DMS 273 (cell line): ENCODE measurements at regions not wholly inside any gene's neighbourhood (a gene's known extent, or its start where the extent isn't known, plus 50 kb on each side); places are given as distances from the start of the nearest gene placed in this dataset.

Experiments
- DNase-seq: peaks from one replicate; lab custom pipeline; 2025; ENCODE audit not compliant: unreplicated experiment; lab: John Stamatoyannopoulos, UW

DNA sequence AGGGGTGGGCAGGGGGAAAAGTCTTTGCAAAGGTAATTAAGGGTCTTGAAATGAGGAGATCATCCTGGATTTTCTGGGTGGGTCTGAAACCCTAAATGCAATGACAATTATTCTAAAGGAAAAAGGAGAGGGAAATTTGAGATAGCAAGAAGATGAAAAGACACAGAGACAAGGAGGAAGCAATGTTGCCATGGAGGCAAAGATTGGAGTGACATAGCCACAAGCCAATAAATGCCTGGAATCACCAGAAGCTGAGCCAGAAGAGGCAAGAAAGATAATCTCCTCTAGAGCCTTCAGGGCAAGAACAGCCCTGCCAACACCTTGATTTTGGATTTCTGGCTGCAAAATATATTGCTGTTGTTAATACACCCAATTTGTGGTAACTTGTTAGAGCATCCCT lies 1246.3 kb upstream of the PIK3C3 start:
- DNase-seq = no peak

- DNase-seq = no peak
These were observed 1247.2 kb upstream of the PIK3C3 start for GRCh38 chr18:40707797-40708196.

GRCh38 chr18:40698129-40698528 lies 1256.9 kb upstream of the PIK3C3 start:
- no peak for DNase-seq

DNA sequence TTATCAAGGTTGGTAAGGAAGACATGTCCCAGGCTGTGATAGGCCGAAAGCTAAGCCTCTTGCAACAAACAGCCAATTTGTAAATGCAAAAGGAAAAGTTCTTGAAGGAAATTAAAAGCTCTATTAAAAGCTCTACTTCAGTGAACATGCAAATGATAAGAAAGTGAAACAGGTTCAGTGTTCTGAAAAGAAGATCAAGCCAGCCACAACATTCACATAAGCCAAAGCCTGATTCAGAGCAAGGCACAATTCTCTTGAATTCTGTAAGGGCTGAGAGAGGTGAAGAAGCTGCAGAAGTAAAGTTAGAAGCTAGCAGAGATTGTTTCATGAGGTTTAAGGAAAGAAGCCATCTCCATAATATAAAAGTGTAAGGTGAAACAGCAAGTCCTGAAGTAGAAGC lies 1259.5 kb upstream of the PIK3C3 start:
- DNase-seq = no peak

GRCh38 chr18:40692871-40693270 lies 1262.2 kb upstream of the PIK3C3 start:
- no peak for DNase-seq

DNA sequence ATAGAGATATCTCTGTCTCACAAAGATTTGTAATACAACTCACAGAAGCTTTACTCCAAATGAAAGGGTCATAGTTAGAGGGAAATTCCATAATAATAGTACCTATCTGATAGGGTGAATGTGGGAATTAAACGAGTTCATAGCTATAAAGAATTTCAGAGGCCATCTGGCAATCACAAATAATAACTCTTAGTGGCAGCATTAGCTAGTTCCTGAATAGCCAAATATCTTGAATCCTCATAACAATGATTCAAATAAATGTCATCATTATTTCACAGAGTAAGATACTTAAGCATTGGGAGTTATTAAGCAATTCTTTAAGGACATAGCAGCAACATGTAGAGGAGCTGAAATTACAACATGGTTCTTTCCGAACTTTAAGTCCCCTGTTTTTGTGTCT lies 1265.0 kb upstream of the PIK3C3 start:
- DNase-seq = no peak

DNA sequence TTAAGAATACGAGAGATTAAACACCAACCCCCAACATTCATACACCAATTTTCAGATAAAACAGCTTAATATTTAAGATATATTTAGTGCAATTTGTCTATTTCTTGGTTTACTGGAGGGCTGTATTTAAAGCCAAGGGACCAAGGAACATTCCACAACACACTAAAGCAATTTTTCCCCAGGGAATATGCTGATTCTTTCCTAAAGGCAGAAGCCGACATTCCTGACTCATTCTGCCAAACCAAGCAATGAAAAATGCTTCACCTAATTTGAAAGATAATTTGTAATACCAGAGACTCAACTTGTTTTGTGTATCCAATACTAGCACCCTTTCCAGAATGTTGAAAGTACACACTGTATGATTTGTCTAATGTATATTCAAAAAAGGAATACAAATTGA lies 1267.6 kb upstream of the PIK3C3 start:
- DNase-seq = no peak

GRCh38 chr18:40686836-40687235 lies 1268.2 kb upstream of the PIK3C3 start:
- no peak for DNase-seq

DNA sequence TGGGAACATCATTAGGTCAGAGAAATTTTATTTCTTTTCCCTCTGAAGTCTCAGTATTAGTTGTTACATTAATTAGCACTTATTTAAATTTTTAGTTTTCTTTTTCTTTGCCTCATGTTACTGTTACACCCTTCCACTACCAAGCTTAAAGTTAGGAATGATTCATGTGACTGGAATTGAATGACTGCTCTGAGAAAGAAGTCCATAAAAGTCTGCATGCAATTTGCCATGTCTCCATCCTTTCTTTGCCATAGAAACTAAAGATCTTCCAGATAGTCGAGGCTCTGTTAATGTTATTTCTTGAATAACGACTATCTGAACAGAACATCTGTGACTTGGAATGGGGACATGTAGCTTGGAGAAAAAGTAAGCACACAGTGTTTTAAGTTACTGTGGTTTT lies 1269.8 kb upstream of the PIK3C3 start:
- no peak for DNase-seq

- no peak for DNase-seq
These were observed 1276.7 kb upstream of the PIK3C3 start for GRCh38 chr18:40678318-40678717.

DNA sequence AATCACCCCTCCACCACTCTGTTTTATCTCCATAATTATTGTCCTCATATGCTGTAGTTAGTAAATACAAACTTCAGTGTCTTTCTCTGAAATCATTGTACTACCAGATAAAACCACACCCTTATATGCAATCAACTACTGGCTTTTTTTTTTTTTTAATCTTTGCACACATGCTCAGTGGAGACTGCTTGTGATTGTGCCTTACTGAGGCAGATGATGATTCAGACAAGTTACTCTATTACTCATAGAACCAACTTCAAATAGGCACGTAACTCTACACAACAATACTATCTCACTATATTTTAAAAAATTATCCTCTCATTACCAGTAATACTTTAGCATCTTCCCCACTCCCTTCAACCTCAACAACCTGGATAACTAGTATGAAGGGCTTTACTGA lies 1278.4 kb upstream of the PIK3C3 start:
- DNase-seq = no peak

GRCh38 chr18:40673150-40673549 lies 1281.9 kb upstream of the PIK3C3 start:
- peak; percentile 69 for DNase-seq

DNA sequence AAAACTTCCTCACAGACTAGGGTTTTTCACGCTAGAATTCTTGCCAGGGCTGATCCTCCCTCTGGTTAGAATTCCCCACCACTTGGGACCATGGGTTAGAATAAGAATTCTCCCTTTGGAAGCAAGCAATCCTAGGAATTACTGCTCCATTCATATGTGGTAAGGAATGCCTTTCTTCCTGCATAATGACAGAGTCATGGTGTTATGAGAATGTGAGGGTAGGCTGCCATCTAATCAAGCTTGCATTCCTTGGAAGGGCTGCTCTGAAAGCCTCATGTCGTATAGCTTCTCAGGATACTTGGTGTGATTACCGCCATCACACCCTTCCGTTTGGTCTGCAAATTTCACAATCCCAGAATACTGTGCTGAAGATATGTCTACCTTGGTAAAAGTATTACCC lies 1282.4 kb upstream of the PIK3C3 start:
- peak; percentile 55 for DNase-seq

- DNase-seq = peak; percentile 88
These were observed 1284.2 kb upstream of the PIK3C3 start for GRCh38 chr18:40670668-40671375.

DNA sequence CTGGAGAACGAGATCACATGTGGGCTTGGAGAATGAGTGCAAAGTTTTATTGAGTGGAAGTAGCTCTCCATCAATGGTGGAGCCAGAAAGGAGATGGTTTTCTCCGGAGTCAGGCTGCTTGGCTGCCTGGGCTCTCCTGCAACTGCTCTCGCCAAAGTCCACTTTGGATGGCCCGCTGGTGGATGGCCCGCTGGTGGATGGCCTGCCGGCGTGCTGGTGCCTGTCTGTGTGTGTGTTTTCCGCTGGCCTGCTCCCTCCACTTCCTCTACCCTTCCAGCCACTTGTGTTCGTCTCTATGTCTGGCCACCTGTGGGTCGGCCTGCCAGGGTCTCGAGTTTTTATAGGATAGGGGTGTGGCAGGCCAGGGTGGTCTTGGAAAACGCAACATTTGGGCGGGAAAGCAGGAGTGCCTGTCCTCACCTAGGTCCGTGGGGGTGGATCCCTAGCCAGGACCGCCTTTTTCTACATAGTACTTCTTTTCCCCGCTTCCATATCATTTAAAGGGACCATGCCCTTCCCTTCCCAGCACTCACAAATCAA lies 1292.1 kb upstream of the PIK3C3 start:
- no peak for DNase-seq

DNA sequence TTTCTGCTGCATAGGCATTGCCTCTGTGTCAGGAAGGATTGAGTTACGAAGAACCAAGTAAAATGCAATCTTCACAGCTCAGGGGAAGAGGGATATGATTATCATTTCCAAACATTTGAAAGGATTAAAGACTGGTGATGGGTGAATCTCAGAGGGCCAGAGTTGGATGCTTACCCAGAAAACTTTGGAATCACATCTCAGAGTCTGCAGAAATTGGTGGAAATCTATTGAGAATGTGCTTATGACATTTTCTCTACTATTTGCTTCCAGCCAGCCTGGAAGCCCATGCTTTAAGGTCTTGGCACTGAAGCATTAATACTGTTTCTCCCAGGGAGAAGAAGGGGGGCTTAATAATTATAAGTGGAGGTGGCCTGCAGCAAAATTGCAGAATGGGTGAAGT lies 1301.4 kb upstream of the PIK3C3 start:
- DNase-seq = no peak

DNA sequence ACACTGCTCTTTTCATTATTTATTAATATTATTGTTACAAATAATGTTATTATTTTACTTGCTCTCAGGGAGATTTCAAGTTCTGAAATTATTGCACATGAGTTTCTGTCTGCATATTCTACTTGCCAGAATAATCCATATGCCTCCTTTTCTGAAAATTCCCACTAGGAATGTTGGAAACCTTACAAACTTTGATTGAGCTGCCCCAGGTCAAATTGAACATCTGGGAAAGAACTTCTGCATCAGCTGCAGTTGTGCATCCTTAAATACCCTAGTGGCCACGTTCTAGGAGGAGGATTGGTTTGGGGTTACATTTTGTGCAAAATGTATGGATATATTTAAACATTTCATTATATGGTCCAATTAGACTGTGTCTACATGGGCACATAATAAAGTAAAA lies 1302.7 kb upstream of the PIK3C3 start:
- no peak for DNase-seq

DNA sequence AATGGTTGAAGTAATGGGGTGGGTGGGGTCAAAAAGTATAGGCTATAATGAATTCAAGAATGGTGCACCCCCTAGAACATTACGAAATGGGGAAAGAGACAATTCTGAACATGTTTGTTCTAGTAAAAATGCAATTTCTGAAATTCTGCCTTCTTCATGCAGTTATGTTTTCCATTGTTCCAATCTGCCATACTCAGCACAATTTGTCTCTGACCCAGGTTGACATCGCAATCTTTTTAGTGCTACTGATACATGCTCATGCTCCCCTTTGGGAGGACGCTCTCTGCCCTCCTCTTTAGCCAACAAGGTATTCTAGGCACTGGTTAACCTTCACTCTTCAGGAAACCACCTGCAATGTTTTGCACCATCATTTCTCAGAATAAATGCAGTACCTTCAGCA lies 1303.9 kb upstream of the PIK3C3 start:
- no peak for DNase-seq

- no peak for DNase-seq
These were observed 1312.3 kb upstream of the PIK3C3 start for GRCh38 chr18:40642692-40643229.

DNA sequence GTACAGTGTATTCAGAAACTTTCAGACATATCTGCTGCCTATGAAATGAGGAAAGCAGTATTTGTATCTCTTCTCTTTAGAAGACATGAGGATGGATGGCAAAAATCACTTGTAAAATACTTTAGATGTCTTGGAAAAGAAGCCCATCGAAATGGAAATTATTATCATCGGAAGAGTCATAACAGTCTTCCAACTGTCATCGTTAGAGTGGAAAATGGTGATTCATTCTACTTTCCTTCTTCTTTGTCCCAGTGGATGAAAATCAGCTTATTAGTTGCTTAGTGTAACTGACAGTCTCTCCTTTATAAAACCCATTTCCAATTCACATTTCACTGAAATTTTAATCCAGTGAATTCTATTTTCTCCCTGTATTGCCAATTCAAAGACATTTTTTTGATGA lies 1323.7 kb upstream of the PIK3C3 start:
- DNase-seq = no peak

DNA sequence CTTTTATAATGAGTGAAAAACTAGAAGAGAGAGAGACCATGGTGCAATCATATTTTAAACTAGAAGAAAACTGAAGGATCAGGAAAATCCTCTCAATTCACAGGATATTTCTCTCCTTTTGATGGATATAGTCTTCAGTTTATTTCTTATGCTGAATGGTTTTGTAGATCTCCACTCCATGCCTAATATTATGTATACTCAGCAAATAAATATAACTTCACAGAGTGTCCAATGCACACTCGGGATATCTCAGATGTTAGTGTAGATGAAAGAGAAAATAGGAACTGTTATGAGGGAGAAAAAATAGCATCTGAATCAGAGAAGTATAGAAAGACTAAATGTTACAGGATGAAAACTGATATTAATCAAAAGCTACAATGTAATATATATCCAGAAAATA lies 1324.5 kb upstream of the PIK3C3 start:
- DNase-seq = no peak

DNA sequence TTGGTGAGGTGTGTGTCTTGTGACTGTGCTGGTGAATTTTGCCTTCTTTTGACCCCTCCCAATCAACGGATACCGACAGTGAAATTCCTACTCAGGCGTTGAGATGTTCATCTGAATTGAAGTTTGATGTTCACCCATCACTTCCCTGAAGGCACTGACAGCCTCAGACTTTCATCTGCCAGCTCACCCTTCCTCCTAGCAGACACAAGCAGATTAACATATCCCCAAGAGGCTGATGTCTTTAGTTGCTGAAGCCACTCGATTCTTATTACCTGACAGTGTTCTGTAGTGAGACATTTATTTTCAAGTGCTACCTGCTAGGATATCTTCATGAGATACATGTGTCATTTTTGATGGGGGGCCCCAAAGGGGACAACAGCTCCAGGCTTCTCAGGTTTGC lies 1330.1 kb upstream of the PIK3C3 start:
- DNase-seq = no peak

DNA sequence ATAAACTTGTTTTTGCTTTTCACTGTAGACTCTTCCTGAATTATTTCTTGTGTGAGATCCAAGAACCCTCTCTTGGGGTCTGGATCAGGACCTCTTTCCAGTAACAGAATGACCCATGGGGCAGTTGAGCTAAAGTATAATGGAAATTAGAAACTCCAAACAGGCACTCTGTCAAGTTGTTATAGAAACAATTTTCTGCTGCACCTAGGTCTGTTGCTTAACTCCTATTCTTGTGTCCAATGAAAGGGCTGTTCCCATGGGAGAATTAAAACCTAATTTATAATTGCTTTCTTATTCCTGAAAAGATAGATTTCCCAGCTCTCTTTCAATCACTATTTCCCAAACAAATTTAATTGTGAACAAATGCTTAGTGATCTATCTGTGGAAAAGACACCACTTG lies 1341.3 kb upstream of the PIK3C3 start:
- no peak for DNase-seq
